Stimulated activated CD4-positive, alpha-beta T cell treated with anti-CD3 and anti-CD28 coated beads, Interleukin-4, amount 100 ng/mL, for 24 hours (primary cell): ENCODE measurements at regions not wholly inside any gene's neighbourhood (a gene's known extent, or its start where the extent isn't known, plus 50 kb on each side); places are given as distances from the start of the nearest gene placed in this dataset.
"Not testable (repeated sequence)": the region's sequence is repeated elsewhere in the genome, so short reads cannot be mapped to it uniquely, and the experiment has no call there.

Experiments used
- DNase-seq: peaks from one replicate; pipeline ENCODE4 v3.0.0-alpha.2; 2020

- DNase-seq: no peak
These were observed 429.1 kb upstream of the NFE2L3 start for GRCh38 chr7:25722856-25723255.

GRCh38 chr7:25725451-25725850 lies 426.5 kb upstream of the NFE2L3 start:
- no peak for DNase-seq

- no peak for DNase-seq
These were observed 425.7 kb upstream of the NFE2L3 start for GRCh38 chr7:25726170-25726780.

GRCh38 chr7:25726781-25727311 lies 425.2 kb upstream of the NFE2L3 start:
- DNase-seq: no peak

GRCh38 chr7:25727446-25727845 lies 424.6 kb upstream of the NFE2L3 start:
- DNase-seq: no peak

- DNase-seq: no peak
These were observed 424.1 kb upstream of the NFE2L3 start for GRCh38 chr7:25727876-25728275.

GRCh38 chr7:25731068-25731845 lies 420.7 kb upstream of the NFE2L3 start:
- no peak for DNase-seq

- DNase-seq: no peak
These were observed 420.2 kb upstream of the NFE2L3 start for GRCh38 chr7:25731846-25732245.

- DNase-seq: no peak
These were observed 419.2 kb upstream of the NFE2L3 start for GRCh38 chr7:25732766-25733217.

GRCh38 chr7:25735674-25736242 lies 416.2 kb upstream of the NFE2L3 start:
- no peak for DNase-seq

- no peak for DNase-seq
These were observed 413.5 kb upstream of the NFE2L3 start for GRCh38 chr7:25738528-25738927.

- DNase-seq: no peak
These were observed 412.9 kb upstream of the NFE2L3 start for GRCh38 chr7:25739143-25739542.

- no peak for DNase-seq
These were observed 409.7 kb upstream of the NFE2L3 start for GRCh38 chr7:25742316-25742715.

- not testable (repeated sequence) for DNase-seq
These were observed 408.1 kb upstream of the NFE2L3 start for GRCh38 chr7:25743670-25744451.

GRCh38 chr7:25750744-25751508 lies 401.1 kb upstream of the NFE2L3 start:
- DNase-seq: no peak

GRCh38 chr7:25752154-25752553 lies 399.8 kb upstream of the NFE2L3 start:
- no peak for DNase-seq

GRCh38 chr7:25752967-25753791 lies 398.8 kb upstream of the NFE2L3 start:
- DNase-seq: no peak

- no peak for DNase-seq
These were observed 398.2 kb upstream of the NFE2L3 start for GRCh38 chr7:25753837-25754236.

GRCh38 chr7:25754333-25754732 lies 397.7 kb upstream of the NFE2L3 start:
- no peak for DNase-seq

GRCh38 chr7:25754751-25755150 lies 397.2 kb upstream of the NFE2L3 start:
- no peak for DNase-seq

- DNase-seq: no peak
These were observed 395.4 kb upstream of the NFE2L3 start for GRCh38 chr7:25756601-25757000.
